Liver (tissue), 3 donors: ENCODE measurements at regions not wholly inside any gene's neighbourhood (a gene's known extent, or its start where the extent isn't known, plus 50 kb on each side); places are given as distances from the start of the nearest gene placed in this dataset.

Source experiments
- EGR1 ChIP-seq, 2 donors: IDR thresholded peaks; 2 replicates each; pipeline ENCODE4 v1.6.1; 2016 to 2018; ENCODE audit warnings: antibody characterized with exemption in 2 of 2, low read depth in 2 of 2
- FOXA2 ChIP-seq: IDR thresholded peaks from 2 replicates; pipeline ENCODE4 v1.6.1; 2016; ENCODE audit warnings: antibody characterized with exemption
- GABPA ChIP-seq, 2 donors: IDR thresholded peaks in 1 of 2; conservative IDR thresholded peaks in 1 of 2; 2 replicates each; pipeline ENCODE4 v1.6.1; 2016; ENCODE audit warnings: antibody characterized with exemption in 2 of 2, mild to moderate bottlenecking in 1 of 2, moderate library complexity in 1 of 2
- HNF4G ChIP-seq: IDR thresholded peaks from 2 replicates; pipeline ENCODE4 v1.6.1; 2016; ENCODE audit warnings: antibody characterized with exemption
- JUND ChIP-seq, 2 donors: IDR thresholded peaks; 2 replicates each; pipeline ENCODE4 v1.6.1; 2016; ENCODE audit warnings: antibody characterized with exemption in 2 of 2
- RAD21 ChIP-seq, 2 donors: IDR thresholded peaks; 2 replicates each; pipeline ENCODE4 v1.6.1; 2016; ENCODE audit warnings: antibody characterized with exemption in 2 of 2, mild to moderate bottlenecking in 2 of 2
- RXRA ChIP-seq, 2 donors: IDR thresholded peaks; 2 replicates each; pipeline ENCODE4 v1.6.1; 2017 to 2018; ENCODE audit warnings: antibody characterized with exemption in 2 of 2, mild to moderate bottlenecking in 1 of 2
- TAF1 ChIP-seq: conservative IDR thresholded peaks from 2 replicates; pipeline ENCODE4 v1.6.1; 2016; ENCODE audit warnings: antibody characterized with exemption, mild to moderate bottlenecking
- YY1 ChIP-seq: IDR thresholded peaks from 2 replicates; pipeline ENCODE4 v1.6.1; 2016; ENCODE audit warnings: antibody characterized with exemption, mild to moderate bottlenecking
- TF ChIP-seq, protein P1 (sequence below): fragments of 150-350 bp; IDR thresholded peaks from 2 replicates; pipeline ENCODE4 v1.5.1; 2017; ENCODE audit warnings: improper control_type of control experiment, low read depth, low read length; ENCODE audit not compliant: missing input control
- TF ChIP-seq, protein P2 (sequence below): IDR thresholded peaks from 2 replicates; pipeline ENCODE4 v1.6.1; 2016; ENCODE audit warnings: antibody characterized with exemption
- TF ChIP-seq, protein P3 (sequence below): IDR thresholded peaks from 2 replicates; pipeline ENCODE4 v1.6.1; 2016; ENCODE audit warnings: antibody characterized with exemption
- TF ChIP-seq, protein P4 (sequence below): IDR thresholded peaks from 2 replicates; pipeline ENCODE4 v1.6.1; 2016; ENCODE audit warnings: antibody characterized with exemption, mild to moderate bottlenecking
- donor health status: healthy.
- donor health status: healthy.

DNA sequence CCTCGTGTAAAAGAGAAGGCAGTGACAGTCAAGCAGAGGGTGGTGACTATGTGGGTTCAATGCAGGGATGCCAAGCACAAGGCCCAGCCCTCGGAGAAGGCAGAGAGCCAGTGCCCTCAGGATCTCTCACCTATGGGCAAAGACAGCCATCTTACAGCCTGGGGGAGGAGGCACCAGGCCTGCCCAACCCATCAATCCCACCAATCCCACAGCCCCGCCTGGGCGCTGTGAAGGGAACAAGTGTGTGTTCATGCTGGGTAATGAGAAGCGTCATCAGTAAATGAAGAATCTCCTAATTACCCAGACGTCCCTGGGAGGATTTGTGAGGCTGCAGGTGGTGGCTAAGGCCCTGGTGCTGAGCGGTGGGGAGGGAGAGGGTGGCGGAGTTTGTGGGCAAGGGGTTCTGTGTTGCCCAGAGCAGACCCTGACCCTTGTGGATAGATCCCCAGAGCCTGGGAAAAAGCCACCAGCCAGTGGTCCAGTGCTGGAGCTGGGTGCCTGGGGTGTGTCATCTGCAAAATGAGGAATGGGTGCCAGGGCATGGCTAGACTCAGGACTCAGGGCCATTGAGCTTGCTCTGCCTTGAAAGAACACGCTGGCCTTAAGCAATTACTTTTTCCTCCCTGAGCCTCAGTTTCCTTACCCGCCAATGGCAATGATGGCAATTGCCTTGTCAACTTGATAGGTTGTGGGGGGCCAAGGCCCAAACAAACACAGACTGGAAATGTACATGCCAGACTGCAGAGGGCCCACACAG lies 128.1 kb upstream of the UNC5B start:
- TF ChIP-seq, protein P1, sequence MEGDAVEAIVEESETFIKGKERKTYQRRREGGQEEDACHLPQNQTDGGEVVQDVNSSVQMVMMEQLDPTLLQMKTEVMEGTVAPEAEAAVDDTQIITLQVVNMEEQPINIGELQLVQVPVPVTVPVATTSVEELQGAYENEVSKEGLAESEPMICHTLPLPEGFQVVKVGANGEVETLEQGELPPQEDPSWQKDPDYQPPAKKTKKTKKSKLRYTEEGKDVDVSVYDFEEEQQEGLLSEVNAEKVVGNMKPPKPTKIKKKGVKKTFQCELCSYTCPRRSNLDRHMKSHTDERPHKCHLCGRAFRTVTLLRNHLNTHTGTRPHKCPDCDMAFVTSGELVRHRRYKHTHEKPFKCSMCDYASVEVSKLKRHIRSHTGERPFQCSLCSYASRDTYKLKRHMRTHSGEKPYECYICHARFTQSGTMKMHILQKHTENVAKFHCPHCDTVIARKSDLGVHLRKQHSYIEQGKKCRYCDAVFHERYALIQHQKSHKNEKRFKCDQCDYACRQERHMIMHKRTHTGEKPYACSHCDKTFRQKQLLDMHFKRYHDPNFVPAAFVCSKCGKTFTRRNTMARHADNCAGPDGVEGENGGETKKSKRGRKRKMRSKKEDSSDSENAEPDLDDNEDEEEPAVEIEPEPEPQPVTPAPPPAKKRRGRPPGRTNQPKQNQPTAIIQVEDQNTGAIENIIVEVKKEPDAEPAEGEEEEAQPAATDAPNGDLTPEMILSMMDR, result no peak
- TF ChIP-seq TAF1, result no peak
- TF ChIP-seq, protein P2, sequence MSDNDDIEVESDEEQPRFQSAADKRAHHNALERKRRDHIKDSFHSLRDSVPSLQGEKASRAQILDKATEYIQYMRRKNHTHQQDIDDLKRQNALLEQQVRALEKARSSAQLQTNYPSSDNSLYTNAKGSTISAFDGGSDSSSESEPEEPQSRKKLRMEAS, result no peak
- TF ChIP-seq, protein P3, sequence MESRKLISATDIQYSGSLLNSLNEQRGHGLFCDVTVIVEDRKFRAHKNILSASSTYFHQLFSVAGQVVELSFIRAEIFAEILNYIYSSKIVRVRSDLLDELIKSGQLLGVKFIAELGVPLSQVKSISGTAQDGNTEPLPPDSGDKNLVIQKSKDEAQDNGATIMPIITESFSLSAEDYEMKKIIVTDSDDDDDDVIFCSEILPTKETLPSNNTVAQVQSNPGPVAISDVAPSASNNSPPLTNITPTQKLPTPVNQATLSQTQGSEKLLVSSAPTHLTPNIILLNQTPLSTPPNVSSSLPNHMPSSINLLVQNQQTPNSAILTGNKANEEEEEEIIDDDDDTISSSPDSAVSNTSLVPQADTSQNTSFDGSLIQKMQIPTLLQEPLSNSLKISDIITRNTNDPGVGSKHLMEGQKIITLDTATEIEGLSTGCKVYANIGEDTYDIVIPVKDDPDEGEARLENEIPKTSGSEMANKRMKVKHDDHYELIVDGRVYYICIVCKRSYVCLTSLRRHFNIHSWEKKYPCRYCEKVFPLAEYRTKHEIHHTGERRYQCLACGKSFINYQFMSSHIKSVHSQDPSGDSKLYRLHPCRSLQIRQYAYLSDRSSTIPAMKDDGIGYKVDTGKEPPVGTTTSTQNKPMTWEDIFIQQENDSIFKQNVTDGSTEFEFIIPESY, result no peak
- TF ChIP-seq YY1, result no peak
- no peak for TF ChIP-seq HNF4G
- no peak for TF ChIP-seq RAD21 (IDR thresholded peaks at IDR 0.05)
- no peak for TF ChIP-seq JUND (IDR thresholded peaks at IDR 0.05)
- no peak for TF ChIP-seq FOXA2
- TF ChIP-seq, protein P4, sequence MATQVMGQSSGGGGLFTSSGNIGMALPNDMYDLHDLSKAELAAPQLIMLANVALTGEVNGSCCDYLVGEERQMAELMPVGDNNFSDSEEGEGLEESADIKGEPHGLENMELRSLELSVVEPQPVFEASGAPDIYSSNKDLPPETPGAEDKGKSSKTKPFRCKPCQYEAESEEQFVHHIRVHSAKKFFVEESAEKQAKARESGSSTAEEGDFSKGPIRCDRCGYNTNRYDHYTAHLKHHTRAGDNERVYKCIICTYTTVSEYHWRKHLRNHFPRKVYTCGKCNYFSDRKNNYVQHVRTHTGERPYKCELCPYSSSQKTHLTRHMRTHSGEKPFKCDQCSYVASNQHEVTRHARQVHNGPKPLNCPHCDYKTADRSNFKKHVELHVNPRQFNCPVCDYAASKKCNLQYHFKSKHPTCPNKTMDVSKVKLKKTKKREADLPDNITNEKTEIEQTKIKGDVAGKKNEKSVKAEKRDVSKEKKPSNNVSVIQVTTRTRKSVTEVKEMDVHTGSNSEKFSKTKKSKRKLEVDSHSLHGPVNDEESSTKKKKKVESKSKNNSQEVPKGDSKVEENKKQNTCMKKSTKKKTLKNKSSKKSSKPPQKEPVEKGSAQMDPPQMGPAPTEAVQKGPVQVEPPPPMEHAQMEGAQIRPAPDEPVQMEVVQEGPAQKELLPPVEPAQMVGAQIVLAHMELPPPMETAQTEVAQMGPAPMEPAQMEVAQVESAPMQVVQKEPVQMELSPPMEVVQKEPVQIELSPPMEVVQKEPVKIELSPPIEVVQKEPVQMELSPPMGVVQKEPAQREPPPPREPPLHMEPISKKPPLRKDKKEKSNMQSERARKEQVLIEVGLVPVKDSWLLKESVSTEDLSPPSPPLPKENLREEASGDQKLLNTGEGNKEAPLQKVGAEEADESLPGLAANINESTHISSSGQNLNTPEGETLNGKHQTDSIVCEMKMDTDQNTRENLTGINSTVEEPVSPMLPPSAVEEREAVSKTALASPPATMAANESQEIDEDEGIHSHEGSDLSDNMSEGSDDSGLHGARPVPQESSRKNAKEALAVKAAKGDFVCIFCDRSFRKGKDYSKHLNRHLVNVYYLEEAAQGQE, result no peak
- TF ChIP-seq EGR1 (IDR thresholded peaks at IDR 0.05; ENCODE audit: low read depth in 2 of 2), result no peak
- TF ChIP-seq RXRA (IDR thresholded peaks at IDR 0.05), result no peak
- TF ChIP-seq GABPA (IDR thresholded peaks at IDR 0.05 in 1 of 2, conservative IDR thresholded peaks at IDR 0.05 in 1 of 2), result no peak
